Breast epithelium (tissue), 4 donors: ENCODE measurements at regions not wholly inside any gene's neighbourhood (a gene's known extent, or its start where the extent isn't known, plus 50 kb on each side); places are given as distances from the start of the nearest gene placed in this dataset.

Experiments
- DNase-seq, 2 donors: peaks; one replicate each; pipeline ENCODE4 v3.0.0-alpha.2; 2019; ENCODE audit warnings: low spot score in 2 of 2
- H3K27ac ChIP-seq, 2 donors: fragments of 200-600 bp; sonication (generic) in 1 of 2; one replicate each; pipeline ENCODE4 v1.5.1; 2016 to 2019; ENCODE audit warnings: mild to moderate bottlenecking in 1 of 2
- H3K27me3 ChIP-seq, 2 donors: fragments of 200-600 bp; sonication (generic) in 1 of 2; one replicate each; pipeline versions ENCODE4 v1.5.1 to v1.6.0; 2017 to 2019; ENCODE audit warnings: control low read depth in 1 of 2, mild to moderate bottlenecking in 1 of 2
- H3K36me3 ChIP-seq: fragments of 200-600 bp; one replicate; pipeline ENCODE4 v1.5.1; 2019
- H3K4me1 ChIP-seq, 2 donors: fragments of 200-600 bp; sonication (generic); one replicate each; pipeline ENCODE4 v1.5.1; 2016 to 2019; ENCODE audit warnings: control low read depth in 1 of 2
- H3K4me3 ChIP-seq, 3 donors: fragments of 200-600 bp; sonication (generic); 1 replicate in 2 of 3; 2 replicates in 1 of 3; pipeline ENCODE4 v1.5.1; 2016 to 2019; ENCODE audit warnings: mild to moderate bottlenecking in 3 of 3, moderate library complexity in 2 of 3
- H3K9me3 ChIP-seq, 2 donors: fragments of 200-600 bp; sonication (generic) in 1 of 2; one replicate each; pipeline ENCODE4 v1.5.1; 2016 to 2019; ENCODE audit warnings: control low read depth in 1 of 2
- POLR2A ChIP-seq: fragments of 450-650 bp; IDR thresholded peaks from one replicate; pipeline ENCODE4 v1.6.1; 2016; ENCODE audit warnings: antibody characterized with exemption, mild to moderate bottlenecking, moderate library complexity
- POLR2AphosphoS5 ChIP-seq, 3 donors: sonication (generic); formaldehyde crosslinking; IDR thresholded peaks; one replicate each; pipeline ENCODE4 v1.6.1; 2017; ENCODE audit warnings: antibody characterized with exemption in 3 of 3
- intact Hi-C: fragments of 100-400 bp; cut with DNase I; formaldehyde crosslinking; loops from one replicate; pipeline ENCODE4 v1.15.1; 2023; ENCODE audit warnings: low total_unique reads
- TF ChIP-seq, protein P1 (sequence below), 3 donors: fragments of 450-650 bp; IDR thresholded peaks; one replicate each; pipeline ENCODE4 v1.5.1; 2016 to 2017; ENCODE audit warnings: antibody characterized with exemption in 3 of 3, mild to moderate bottlenecking in 3 of 3, moderate library complexity in 3 of 3

DNA sequence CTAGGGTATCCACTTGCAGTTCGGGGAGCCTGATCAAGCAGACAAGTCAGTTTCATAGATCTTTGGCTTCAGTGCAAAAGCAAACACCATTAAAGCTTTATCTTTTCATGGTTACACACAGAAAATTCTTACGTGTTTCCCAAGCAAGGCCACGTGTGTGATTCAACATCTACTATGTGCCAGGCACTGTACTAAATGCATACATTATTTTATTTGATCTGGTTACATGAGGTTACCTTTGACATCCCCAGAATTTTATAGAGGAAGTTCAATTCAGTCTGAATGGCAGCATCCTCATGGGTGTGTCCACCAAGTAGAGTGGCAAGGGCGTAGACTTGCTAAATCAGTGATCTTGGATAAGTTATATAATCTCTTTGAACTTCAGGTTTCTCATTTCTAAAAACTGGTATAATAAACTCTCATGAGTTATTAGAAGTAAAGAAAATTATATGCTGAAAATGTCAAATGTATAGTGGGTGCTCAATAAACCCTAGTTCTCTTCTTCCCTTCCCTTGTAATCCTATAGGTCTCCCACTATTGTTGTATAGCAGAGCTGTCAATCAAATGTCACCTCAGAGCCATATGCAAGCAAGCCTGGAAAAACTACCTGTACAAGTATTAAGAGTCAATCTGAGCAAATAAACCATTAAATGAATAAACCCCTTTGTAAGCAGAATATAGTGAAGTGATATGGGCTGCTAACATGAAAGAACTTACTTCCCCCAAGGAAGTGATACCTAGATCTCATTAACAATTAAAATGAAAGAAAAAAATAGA, 50.3 kb upstream of the TMX1 start:
- TF ChIP-seq, protein P1, sequence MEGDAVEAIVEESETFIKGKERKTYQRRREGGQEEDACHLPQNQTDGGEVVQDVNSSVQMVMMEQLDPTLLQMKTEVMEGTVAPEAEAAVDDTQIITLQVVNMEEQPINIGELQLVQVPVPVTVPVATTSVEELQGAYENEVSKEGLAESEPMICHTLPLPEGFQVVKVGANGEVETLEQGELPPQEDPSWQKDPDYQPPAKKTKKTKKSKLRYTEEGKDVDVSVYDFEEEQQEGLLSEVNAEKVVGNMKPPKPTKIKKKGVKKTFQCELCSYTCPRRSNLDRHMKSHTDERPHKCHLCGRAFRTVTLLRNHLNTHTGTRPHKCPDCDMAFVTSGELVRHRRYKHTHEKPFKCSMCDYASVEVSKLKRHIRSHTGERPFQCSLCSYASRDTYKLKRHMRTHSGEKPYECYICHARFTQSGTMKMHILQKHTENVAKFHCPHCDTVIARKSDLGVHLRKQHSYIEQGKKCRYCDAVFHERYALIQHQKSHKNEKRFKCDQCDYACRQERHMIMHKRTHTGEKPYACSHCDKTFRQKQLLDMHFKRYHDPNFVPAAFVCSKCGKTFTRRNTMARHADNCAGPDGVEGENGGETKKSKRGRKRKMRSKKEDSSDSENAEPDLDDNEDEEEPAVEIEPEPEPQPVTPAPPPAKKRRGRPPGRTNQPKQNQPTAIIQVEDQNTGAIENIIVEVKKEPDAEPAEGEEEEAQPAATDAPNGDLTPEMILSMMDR (IDR thresholded peaks at IDR 0.05): no peak
- TF ChIP-seq POLR2AphosphoS5 (IDR thresholded peaks at IDR 0.05) (no peak), POLR2A (no peak)
- H3K4me3 ChIP-seq: no peak overlapping the region
- no peak for DNase-seq
- no peak overlapping the region for H3K27ac ChIP-seq
- intact Hi-C loops: loop anchor here (10.0 kb wide), 1 partner anchor 1545 kb away; no protein-coding TSS in a partner anchor
- H3K27me3 ChIP-seq: no peaks in the 10 kb centered on the region
- H3K9me3 ChIP-seq: no peaks in the 10 kb centered on the region
- peaks cover 0 to 4% of the 10 kb centered on the region in 2 donors for H3K4me1 ChIP-seq
- H3K36me3 ChIP-seq: no peaks in the 10 kb centered on the region
